ENCODE measurements at regions not wholly inside any gene's neighbourhood (a gene's known extent, or its start where the extent isn't known, plus 50 kb on each side); places are given as distances from the start of the nearest gene placed in this dataset.

- TF ChIP-seq POLR2A (IDR thresholded peaks at IDR 0.05; ENCODE audit: low read depth) = no peak
- TF ChIP-seq CTCF (IDR thresholded peaks at IDR 0.05) = no peak
- no peak for TF ChIP-seq POLR2AphosphoS5 (IDR thresholded peaks at IDR 0.05)
These were observed 75.4 kb upstream of the LINC01488 start for GRCh38 chr11:69406060-69406459.

Measured in esophagus muscularis mucosa (tissue), 3 donors.